Activated naive CD8-positive, alpha-beta T cell treated with anti-CD3 and anti-CD28 coated beads, Interleukin-2, amount 50 U/mL, for 16 hours (primary cell): ENCODE measurements at regions not wholly inside any gene's neighbourhood (a gene's known extent, or its start where the extent isn't known, plus 50 kb on each side); places are given as distances from the start of the nearest gene placed in this dataset.

Experiments used
- DNase-seq: peaks from one replicate; pipeline ENCODE4 v3.0.0-alpha.2; 2020; ENCODE audit warnings: low read depth, low spot score

- no peak for DNase-seq
These were observed 120.6 kb upstream of the HDAC4 start for GRCh38 chr2:239521518-239521815.

- DNase-seq = no peak
These were observed 120.1 kb upstream of the HDAC4 start for GRCh38 chr2:239520811-239521517.

- no peak for DNase-seq
These were observed 119.2 kb upstream of the HDAC4 start for GRCh38 chr2:239519921-239520585.

- DNase-seq = no peak
These were observed 118.5 kb upstream of the HDAC4 start for GRCh38 chr2:239519089-239519920.

- DNase-seq = no peak
These were observed 117.7 kb upstream of the HDAC4 start for GRCh38 chr2:239518286-239519088.

GRCh38 chr2:239517686-239518085 lies 116.9 kb upstream of the HDAC4 start:
- DNase-seq = no peak

- no peak for DNase-seq
These were observed 116.1 kb upstream of the HDAC4 start for GRCh38 chr2:239516954-239517305.

GRCh38 chr2:239516286-239516953 lies 115.6 kb upstream of the HDAC4 start:
- no peak for DNase-seq

- DNase-seq = no peak
These were observed 114.1 kb upstream of the HDAC4 start for GRCh38 chr2:239514754-239515530.

- DNase-seq = no peak
These were observed 111.2 kb upstream of the HDAC4 start for GRCh38 chr2:239512054-239512453.

- no peak for DNase-seq
These were observed 108.7 kb upstream of the HDAC4 start for GRCh38 chr2:239509373-239510143.

GRCh38 chr2:239508261-239508660 lies 107.4 kb upstream of the HDAC4 start:
- no peak for DNase-seq

GRCh38 chr2:239507576-239508258 lies 106.9 kb upstream of the HDAC4 start:
- DNase-seq = no peak

GRCh38 chr2:239506961-239507360 lies 106.1 kb upstream of the HDAC4 start:
- no peak for DNase-seq

- no peak for DNase-seq
These were observed 105.5 kb upstream of the HDAC4 start for GRCh38 chr2:239506101-239506857.

- no peak for DNase-seq
These were observed 103.9 kb upstream of the HDAC4 start for GRCh38 chr2:239504643-239505235.

GRCh38 chr2:239502430-239503186 lies 101.8 kb upstream of the HDAC4 start:
- DNase-seq = no peak
